GM23248 (cell line): ENCODE measurements at regions not wholly inside any gene's neighbourhood (a gene's known extent, or its start where the extent isn't known, plus 50 kb on each side); places are given as distances from the start of the nearest gene placed in this dataset.

Experiments
- EZH2 ChIP-seq: fragments of 200-600 bp; sonication (generic); IDR thresholded peaks from 2 replicates; pipeline ENCODE4 v1.6.1; 2018; ENCODE audit warnings: antibody characterized with exemption, mild to moderate bottlenecking; ENCODE audit not compliant: insufficient read depth, poor library complexity, severe bottlenecking
- EZH2phosphoT487 ChIP-seq: fragments of 200-600 bp; sonication (generic); IDR thresholded peaks from 2 replicates; pipeline ENCODE4 v1.6.1; 2018; ENCODE audit warnings: antibody characterized with exemption, moderate library complexity, mild to moderate bottlenecking, low read depth; ENCODE audit not compliant: insufficient read depth

DNA sequence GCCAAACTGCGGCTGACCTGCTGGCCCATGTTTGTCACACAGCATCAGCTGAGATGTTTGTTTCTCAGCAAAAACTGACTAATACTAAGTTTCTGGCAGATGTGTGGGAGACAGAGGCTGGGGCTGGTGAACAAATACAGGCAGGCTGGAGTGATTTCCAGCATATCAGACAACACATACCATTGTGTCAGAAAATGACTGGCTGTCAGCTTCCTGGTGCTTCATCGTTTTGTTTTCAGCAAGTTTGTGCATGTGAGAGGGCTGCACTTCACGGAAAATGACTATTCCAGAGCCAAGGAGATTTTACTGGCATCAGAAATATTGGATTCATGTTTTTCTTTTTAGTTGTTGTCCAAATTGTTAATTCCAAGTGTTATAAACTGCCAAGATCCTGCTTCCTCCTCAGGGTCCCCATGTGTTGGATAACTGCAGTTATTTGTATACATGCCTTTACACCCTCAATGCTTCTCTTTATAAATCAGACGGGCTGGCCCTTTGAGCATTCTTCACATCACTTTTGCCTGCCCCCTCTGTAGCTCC lies 145.7 kb downstream of the GALC start:
- TF ChIP-seq EZH2phosphoT487 (no peak), EZH2 (no peak)
